ENCODE measurements at regions not wholly inside any gene's neighbourhood (a gene's known extent, or its start where the extent isn't known, plus 50 kb on each side); places are given as distances from the start of the nearest gene placed in this dataset.

DNA sequence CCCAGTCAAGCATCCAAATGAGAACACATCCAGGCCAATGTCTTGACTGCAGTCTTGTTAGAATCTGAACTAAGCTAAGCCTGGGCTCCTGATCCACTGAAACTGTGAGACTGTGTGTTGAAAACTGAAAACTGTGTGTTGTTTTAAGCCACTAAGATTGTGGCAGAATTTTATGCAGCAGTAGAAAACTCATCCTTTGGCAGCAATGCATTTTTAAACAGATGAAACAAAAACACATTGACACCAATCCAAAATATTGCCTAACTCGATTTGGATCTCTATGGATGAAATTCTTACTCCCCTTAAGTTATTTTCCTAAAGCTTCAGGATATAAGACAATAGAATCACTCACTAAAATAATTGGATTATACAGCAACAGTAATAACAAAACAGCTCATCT is 202.3 kb upstream of the KLF12 start:
- H3K4me2 ChIP-seq (ENCODE audit: low read depth, low read length), result no peak overlapping the region
- no peaks in the 10 kb centered on the region for H3K4me1 ChIP-seq (ENCODE audit: insufficient read depth, low read length)
- no peak overlapping the region for H3K4me3 ChIP-seq (replicated peaks in 1 of 3; ENCODE audit: insufficient read depth in 1 of 3, low read depth in 2 of 3, low read length in 3 of 3)
- BruUV-seq (replicated peaks), result no TSS peak
- H3K27ac ChIP-seq (ENCODE audit: extremely low read length, insufficient read depth, low read length), result no peak overlapping the region
- POLR2A ChIA-PET, result no interaction called here
- H3K9me3 ChIP-seq (ENCODE audit: low read length), result no peaks in the 10 kb centered on the region
- intact Hi-C loops (cut with micrococcal nuclease; ENCODE audit: unreplicated experiment) (no loop called here), in situ Hi-C loops (cut with HindIII; ENCODE audit: extremely low pct_ligation_motif_present, low pct_unique_long_range_greater_than_20kb) (no loop called here)
- no peak for ATAC-seq
- H3K36me3 ChIP-seq (replicated peaks in 1 of 2; ENCODE audit: control insufficient read depth in 1 of 2, insufficient read depth in 2 of 2, low read length in 2 of 2), result no peaks in the 10 kb centered on the region
- FAIRE-seq, result no peak
- DNase-seq (ENCODE audit: low spot score), result no peak
- WGBS (ENCODE audit: low lambda C conversion rate), result 0% methylated on average over 1 of the region's 1 CpG
- H3K79me2 ChIP-seq (ENCODE audit: insufficient read depth, low read length), result no peaks in the 10 kb centered on the region
- no peak overlapping the region for H3K9ac ChIP-seq (ENCODE audit: insufficient read depth, low read depth, low read length)
- no peaks in the 10 kb centered on the region for H3K27me3 ChIP-seq (ENCODE audit: control insufficient read depth in 1 of 2, insufficient read depth in 2 of 2, low read length in 2 of 2)
- H2AFZ ChIP-seq (ENCODE audit: low read length), result no peak overlapping the region
- H4K20me1 ChIP-seq (ENCODE audit: insufficient read depth, low read length), result no peaks in the 10 kb centered on the region
- TF ChIP-seq HOXA3 (CRISPR knock-in tag; IDR thresholded peaks at IDR 0.05), result no peak
- no peak for TF ChIP-seq SAP130 (CRISPR knock-in tag; IDR thresholded peaks at IDR 0.05; ENCODE audit: low read depth)
- no peak for TF ChIP-seq TGIF2 (CRISPR knock-in tag; IDR thresholded peaks at IDR 0.05)
- no peak for TF ChIP-seq ZNF317 (CRISPR knock-in tag; IDR thresholded peaks at IDR 0.05)
- TF ChIP-seq, protein P1, sequence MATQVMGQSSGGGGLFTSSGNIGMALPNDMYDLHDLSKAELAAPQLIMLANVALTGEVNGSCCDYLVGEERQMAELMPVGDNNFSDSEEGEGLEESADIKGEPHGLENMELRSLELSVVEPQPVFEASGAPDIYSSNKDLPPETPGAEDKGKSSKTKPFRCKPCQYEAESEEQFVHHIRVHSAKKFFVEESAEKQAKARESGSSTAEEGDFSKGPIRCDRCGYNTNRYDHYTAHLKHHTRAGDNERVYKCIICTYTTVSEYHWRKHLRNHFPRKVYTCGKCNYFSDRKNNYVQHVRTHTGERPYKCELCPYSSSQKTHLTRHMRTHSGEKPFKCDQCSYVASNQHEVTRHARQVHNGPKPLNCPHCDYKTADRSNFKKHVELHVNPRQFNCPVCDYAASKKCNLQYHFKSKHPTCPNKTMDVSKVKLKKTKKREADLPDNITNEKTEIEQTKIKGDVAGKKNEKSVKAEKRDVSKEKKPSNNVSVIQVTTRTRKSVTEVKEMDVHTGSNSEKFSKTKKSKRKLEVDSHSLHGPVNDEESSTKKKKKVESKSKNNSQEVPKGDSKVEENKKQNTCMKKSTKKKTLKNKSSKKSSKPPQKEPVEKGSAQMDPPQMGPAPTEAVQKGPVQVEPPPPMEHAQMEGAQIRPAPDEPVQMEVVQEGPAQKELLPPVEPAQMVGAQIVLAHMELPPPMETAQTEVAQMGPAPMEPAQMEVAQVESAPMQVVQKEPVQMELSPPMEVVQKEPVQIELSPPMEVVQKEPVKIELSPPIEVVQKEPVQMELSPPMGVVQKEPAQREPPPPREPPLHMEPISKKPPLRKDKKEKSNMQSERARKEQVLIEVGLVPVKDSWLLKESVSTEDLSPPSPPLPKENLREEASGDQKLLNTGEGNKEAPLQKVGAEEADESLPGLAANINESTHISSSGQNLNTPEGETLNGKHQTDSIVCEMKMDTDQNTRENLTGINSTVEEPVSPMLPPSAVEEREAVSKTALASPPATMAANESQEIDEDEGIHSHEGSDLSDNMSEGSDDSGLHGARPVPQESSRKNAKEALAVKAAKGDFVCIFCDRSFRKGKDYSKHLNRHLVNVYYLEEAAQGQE (IDR thresholded peaks at IDR 0.05; ENCODE audit: borderline replicate concordance in 1 of 2, low read depth in 1 of 2, low read length in 2 of 2), result no peak
- TF ChIP-seq MLX (CRISPR knock-in tag; IDR thresholded peaks at IDR 0.05), result no peak
- TF ChIP-seq HMGA1 (CRISPR knock-in tag; conservative IDR thresholded peaks at IDR 0.05), result no peak
- no peak for TF ChIP-seq HDAC2 (CRISPR knock-in tag; IDR thresholded peaks at IDR 0.05)
- TF ChIP-seq IRX3 (CRISPR knock-in tag; IDR thresholded peaks at IDR 0.05; ENCODE audit: borderline replicate concordance, low read depth), result no peak
- no peak for TF ChIP-seq ZNF674 (CRISPR knock-in tag; IDR thresholded peaks at IDR 0.05; ENCODE audit: low read depth)
- no peak for TF ChIP-seq KDM2A (CRISPR knock-in tag; IDR thresholded peaks at IDR 0.05; ENCODE audit: borderline replicate concordance, low read depth)
- CTCF ChIA-PET (ENCODE audit: low intra/inter-chr PET ratio, low total read pairs), result no interaction called here
